Lower leg skin (tissue), 3 donors: ENCODE measurements at regions not wholly inside any gene's neighbourhood (a gene's known extent, or its start where the extent isn't known, plus 50 kb on each side); places are given as distances from the start of the nearest gene placed in this dataset.

Source experiments
- POLR2A ChIP-seq, 2 donors: fragments of 450-650 bp; IDR thresholded peaks; one replicate each; pipeline ENCODE4 v1.6.1; 2016 to 2017; ENCODE audit warnings: antibody characterized with exemption in 2 of 2, mild to moderate bottlenecking in 1 of 2, moderate library complexity in 1 of 2
- TF ChIP-seq, protein P1 (sequence below), 3 donors: fragments of 450-650 bp; IDR thresholded peaks; one replicate each; pipeline ENCODE4 v1.5.1; 2016; ENCODE audit warnings: antibody characterized with exemption in 3 of 3, mild to moderate bottlenecking in 3 of 3, moderate library complexity in 2 of 3

DNA sequence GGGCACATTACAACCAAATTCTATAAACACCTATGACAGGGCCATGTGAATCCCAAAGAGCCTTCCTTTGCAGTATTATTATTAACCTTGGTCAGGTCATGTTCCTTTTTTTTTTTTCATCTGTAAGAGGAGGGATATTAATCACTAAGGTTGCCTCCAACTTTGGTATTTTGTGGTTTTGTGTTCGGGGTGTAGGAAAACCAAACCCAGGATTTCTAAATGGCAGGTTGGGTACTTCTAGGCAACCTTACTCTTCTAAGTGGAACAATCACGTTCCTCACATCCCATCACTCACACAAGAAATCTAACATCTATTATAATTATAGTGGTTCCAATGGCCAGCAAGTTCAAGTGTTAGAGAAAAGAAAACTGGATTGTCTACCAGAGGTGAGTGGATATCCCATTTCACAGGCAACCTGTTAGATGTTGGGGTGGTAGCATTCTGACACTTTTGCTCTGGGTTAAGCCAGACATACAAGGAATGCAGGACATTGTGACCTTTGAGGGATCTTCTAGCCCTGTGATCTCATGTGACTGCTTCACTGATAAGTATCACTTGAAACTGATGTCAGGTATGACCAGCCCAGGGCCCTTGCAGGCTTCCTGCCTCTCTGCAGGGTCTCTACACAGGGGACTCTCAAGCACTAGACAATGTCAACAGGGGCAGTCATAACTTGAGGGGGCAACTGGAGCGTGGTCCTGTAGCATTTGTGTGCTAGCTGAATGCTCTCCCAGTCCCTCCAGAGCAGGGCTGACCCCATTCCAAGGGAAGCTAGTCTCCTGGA is 126.2 kb upstream of the VLDLR start:
- no peak for TF ChIP-seq POLR2A (IDR thresholded peaks at IDR 0.05)
- TF ChIP-seq, protein P1, sequence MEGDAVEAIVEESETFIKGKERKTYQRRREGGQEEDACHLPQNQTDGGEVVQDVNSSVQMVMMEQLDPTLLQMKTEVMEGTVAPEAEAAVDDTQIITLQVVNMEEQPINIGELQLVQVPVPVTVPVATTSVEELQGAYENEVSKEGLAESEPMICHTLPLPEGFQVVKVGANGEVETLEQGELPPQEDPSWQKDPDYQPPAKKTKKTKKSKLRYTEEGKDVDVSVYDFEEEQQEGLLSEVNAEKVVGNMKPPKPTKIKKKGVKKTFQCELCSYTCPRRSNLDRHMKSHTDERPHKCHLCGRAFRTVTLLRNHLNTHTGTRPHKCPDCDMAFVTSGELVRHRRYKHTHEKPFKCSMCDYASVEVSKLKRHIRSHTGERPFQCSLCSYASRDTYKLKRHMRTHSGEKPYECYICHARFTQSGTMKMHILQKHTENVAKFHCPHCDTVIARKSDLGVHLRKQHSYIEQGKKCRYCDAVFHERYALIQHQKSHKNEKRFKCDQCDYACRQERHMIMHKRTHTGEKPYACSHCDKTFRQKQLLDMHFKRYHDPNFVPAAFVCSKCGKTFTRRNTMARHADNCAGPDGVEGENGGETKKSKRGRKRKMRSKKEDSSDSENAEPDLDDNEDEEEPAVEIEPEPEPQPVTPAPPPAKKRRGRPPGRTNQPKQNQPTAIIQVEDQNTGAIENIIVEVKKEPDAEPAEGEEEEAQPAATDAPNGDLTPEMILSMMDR (IDR thresholded peaks at IDR 0.05): no peak
